Ishikawa (cell line): ENCODE measurements at regions not wholly inside any gene's neighbourhood (a gene's known extent, or its start where the extent isn't known, plus 50 kb on each side); places are given as distances from the start of the nearest gene placed in this dataset.

ENCODE experiments used
- CEBPB ChIP-seq: IDR thresholded peaks from 2 replicates; pipeline ENCODE4 v1.6.1; 2012
- CREB1 ChIP-seq: IDR thresholded peaks from 2 replicates; pipeline ENCODE4 v1.6.1; 2012; ENCODE audit warnings: low read depth
- EGR1 ChIP-seq: IDR thresholded peaks from 2 replicates; pipeline ENCODE4 v1.6.1; 2012
- EP300 ChIP-seq: IDR thresholded peaks from 2 replicates; pipeline ENCODE4 v1.6.1; 2012; ENCODE audit warnings: borderline replicate concordance
- FOXM1 ChIP-seq: IDR thresholded peaks from 2 replicates; pipeline ENCODE4 v1.6.1; 2012; ENCODE audit warnings: low read depth, borderline replicate concordance
- NFIC ChIP-seq: IDR thresholded peaks from 2 replicates; pipeline ENCODE4 v1.6.1; 2012
- RAD21 ChIP-seq: IDR thresholded peaks from 2 replicates; pipeline ENCODE4 v1.6.1; 2012; ENCODE audit warnings: low read depth
- TAF1 ChIP-seq: IDR thresholded peaks from 2 replicates; pipeline ENCODE4 v1.6.1; 2012; ENCODE audit warnings: low read depth, mild to moderate bottlenecking
- TCF12 ChIP-seq: IDR thresholded peaks from 2 replicates; pipeline ENCODE4 v1.6.1; 2012; ENCODE audit warnings: low read depth
- TEAD4 ChIP-seq: IDR thresholded peaks from 2 replicates; pipeline ENCODE4 v1.6.1; 2012
- YY1 ChIP-seq: IDR thresholded peaks from 2 replicates; pipeline ENCODE4 v1.6.1; 2012; ENCODE audit warnings: low read depth
- ZBTB7A ChIP-seq: IDR thresholded peaks from 2 replicates; pipeline ENCODE4 v1.6.1; 2012; ENCODE audit warnings: low read depth
- TF ChIP-seq, protein P1 (sequence below): IDR thresholded peaks from 2 replicates; pipeline ENCODE4 v1.6.1; 2012
- TF ChIP-seq, protein P2 (sequence below): IDR thresholded peaks from 2 replicates; pipeline ENCODE4 v1.6.1; 2012; ENCODE audit warnings: low read depth, mild to moderate bottlenecking

DNA sequence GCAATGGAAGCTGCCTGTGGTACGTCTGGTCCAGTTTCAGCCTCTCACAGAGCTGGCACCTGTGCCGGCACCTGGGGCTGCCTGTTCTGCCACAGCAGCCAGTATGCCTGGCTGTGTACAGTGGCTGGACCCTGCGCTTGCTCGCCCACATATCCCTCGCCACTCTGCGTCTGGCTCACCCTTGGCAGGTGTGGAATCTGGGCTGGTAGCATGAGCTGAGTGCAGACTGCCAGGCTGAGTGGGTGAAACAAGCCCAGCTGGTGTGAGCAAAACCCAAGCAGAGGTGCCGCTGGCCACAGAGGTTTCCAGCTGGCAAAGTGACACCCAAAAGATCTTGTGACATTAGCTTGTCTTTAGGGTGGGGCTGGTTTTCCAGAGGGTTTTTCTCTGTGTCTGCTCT is 80.7 kb downstream of the ING1 start:
- TF ChIP-seq RAD21 (no peak), FOXM1 (no peak), TEAD4 (no peak), TCF12 (no peak), EGR1 (no peak), EP300 (no peak), CREB1 (no peak), YY1 (no peak), TAF1 (no peak), CEBPB (no peak), ZBTB7A (no peak), NFIC (no peak)
- TF ChIP-seq, protein P1, sequence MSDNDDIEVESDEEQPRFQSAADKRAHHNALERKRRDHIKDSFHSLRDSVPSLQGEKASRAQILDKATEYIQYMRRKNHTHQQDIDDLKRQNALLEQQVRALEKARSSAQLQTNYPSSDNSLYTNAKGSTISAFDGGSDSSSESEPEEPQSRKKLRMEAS, result no peak
- TF ChIP-seq, protein P2, sequence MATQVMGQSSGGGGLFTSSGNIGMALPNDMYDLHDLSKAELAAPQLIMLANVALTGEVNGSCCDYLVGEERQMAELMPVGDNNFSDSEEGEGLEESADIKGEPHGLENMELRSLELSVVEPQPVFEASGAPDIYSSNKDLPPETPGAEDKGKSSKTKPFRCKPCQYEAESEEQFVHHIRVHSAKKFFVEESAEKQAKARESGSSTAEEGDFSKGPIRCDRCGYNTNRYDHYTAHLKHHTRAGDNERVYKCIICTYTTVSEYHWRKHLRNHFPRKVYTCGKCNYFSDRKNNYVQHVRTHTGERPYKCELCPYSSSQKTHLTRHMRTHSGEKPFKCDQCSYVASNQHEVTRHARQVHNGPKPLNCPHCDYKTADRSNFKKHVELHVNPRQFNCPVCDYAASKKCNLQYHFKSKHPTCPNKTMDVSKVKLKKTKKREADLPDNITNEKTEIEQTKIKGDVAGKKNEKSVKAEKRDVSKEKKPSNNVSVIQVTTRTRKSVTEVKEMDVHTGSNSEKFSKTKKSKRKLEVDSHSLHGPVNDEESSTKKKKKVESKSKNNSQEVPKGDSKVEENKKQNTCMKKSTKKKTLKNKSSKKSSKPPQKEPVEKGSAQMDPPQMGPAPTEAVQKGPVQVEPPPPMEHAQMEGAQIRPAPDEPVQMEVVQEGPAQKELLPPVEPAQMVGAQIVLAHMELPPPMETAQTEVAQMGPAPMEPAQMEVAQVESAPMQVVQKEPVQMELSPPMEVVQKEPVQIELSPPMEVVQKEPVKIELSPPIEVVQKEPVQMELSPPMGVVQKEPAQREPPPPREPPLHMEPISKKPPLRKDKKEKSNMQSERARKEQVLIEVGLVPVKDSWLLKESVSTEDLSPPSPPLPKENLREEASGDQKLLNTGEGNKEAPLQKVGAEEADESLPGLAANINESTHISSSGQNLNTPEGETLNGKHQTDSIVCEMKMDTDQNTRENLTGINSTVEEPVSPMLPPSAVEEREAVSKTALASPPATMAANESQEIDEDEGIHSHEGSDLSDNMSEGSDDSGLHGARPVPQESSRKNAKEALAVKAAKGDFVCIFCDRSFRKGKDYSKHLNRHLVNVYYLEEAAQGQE, result no peak
